GM18951 (cell line): ENCODE measurements at regions not wholly inside any gene's neighbourhood (a gene's known extent, or its start where the extent isn't known, plus 50 kb on each side); places are given as distances from the start of the nearest gene placed in this dataset.
"Not testable (repeated sequence)": the region's sequence is repeated elsewhere in the genome, so short reads cannot be mapped to it uniquely, and the experiment has no call there.

Experiments used
- POLR2A ChIP-seq: IDR thresholded peaks from 4 replicates; pipeline ENCODE4 v1.6.1; 2011; ENCODE audit warnings: mild to moderate bottlenecking; ENCODE audit not compliant: insufficient read length, insufficient read depth; ENCODE audit errors: extremely low read depth
- in situ Hi-C: fragments of 300-500 bp; cut with MboI; formaldehyde crosslinking; loops from one replicate; pipeline ENCODE4 v1.12.0; 2022; ENCODE audit warnings: low sequenced_read_pairs, mixed read lengths, inconsistent platforms; ENCODE audit not compliant: unreplicated experiment

- in situ Hi-C loops = no loop called here
- TF ChIP-seq POLR2A = no peak
These were observed 262.9 kb upstream of the RBMS1 start for GRCh38 chr2:160756481-160756880.

GRCh38 chr2:160762493-160763128 lies 269.0 kb upstream of the RBMS1 start:
- in situ Hi-C loops = not testable (repeated sequence)

- no peak for TF ChIP-seq POLR2A
- in situ Hi-C loops = no loop called here
These were observed 289.9 kb upstream of the RBMS1 start for GRCh38 chr2:160783474-160783873.

- in situ Hi-C loops = no loop called here
These were observed 290.4 kb upstream of the RBMS1 start for GRCh38 chr2:160784034-160784433.

GRCh38 chr2:160790738-160791137 lies 297.1 kb upstream of the RBMS1 start:
- in situ Hi-C loops = no loop called here
- TF ChIP-seq POLR2A = no peak

More at GRCh38 chr2:160784034-160784433, 290.4 kb upstream of the RBMS1 start:
- TF ChIP-seq POLR2A = no peak

- in situ Hi-C loops = no loop called here
- no peak for TF ChIP-seq POLR2A
These were observed 298.3 kb upstream of the RBMS1 start for GRCh38 chr2:160791884-160792283.

- in situ Hi-C loops = no loop called here
- no peak for TF ChIP-seq POLR2A
These were observed 299.2 kb upstream of the RBMS1 start for GRCh38 chr2:160792837-160793236.

GRCh38 chr2:160794926-160795325 lies 301.3 kb upstream of the RBMS1 start:
- no peak for TF ChIP-seq POLR2A
- in situ Hi-C loops = no loop called here

GRCh38 chr2:160803881-160804280 lies 310.3 kb upstream of the RBMS1 start:
- in situ Hi-C loops = no loop called here
- no peak for TF ChIP-seq POLR2A

- no peak for TF ChIP-seq POLR2A
- in situ Hi-C loops = no loop called here
These were observed 316.8 kb upstream of the RBMS1 start for GRCh38 chr2:160810406-160810805.

- in situ Hi-C loops = no loop called here
- TF ChIP-seq POLR2A = no peak
These were observed 319.4 kb upstream of the RBMS1 start for GRCh38 chr2:160812830-160813505.

- in situ Hi-C loops = no loop called here
- TF ChIP-seq POLR2A = no peak
These were observed 319.9 kb upstream of the RBMS1 start for GRCh38 chr2:160813506-160813858.

- in situ Hi-C loops = no loop called here
- TF ChIP-seq POLR2A = no peak
These were observed 323.4 kb upstream of the RBMS1 start for GRCh38 chr2:160816916-160817499.

- TF ChIP-seq POLR2A = no peak
- in situ Hi-C loops = no loop called here
These were observed 327.1 kb upstream of the RBMS1 start for GRCh38 chr2:160820691-160821090.

GRCh38 chr2:160822006-160822405 lies 328.4 kb upstream of the RBMS1 start:
- in situ Hi-C loops = no loop called here
- no peak for TF ChIP-seq POLR2A

GRCh38 chr2:160825433-160825832 lies 331.8 kb upstream of the RBMS1 start:
- in situ Hi-C loops = no loop called here
- no peak for TF ChIP-seq POLR2A
